ENCODE measurements at regions not wholly inside any gene's neighbourhood (a gene's known extent, or its start where the extent isn't known, plus 50 kb on each side); places are given as distances from the start of the nearest gene placed in this dataset.

DNA sequence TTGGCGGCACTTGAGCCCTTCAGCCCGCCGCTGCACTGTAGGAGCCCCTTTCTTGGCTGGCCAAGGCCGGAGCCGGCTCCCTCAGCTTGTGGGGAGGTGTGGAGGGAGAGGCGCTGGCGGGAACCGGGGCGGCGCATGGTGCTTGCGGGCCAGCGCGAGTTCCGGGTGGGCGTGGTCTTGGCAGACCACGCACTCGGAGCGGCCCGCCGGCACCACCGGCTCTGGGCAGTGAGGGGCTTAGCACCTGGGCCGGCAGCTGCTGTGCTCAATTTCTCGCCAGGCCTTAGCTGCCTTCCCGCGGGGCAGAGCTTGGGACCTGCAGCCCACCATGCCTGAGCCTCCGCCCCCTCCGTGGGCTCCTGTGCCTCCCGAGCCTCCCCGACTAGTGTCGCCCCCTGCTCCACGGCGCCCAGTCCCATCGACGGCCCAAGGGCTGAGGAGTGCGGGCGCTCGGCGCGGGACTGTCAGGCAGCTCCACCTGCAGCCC lies 673.7 kb upstream of the BRINP3 start (continued):
- TF ChIP-seq, protein P1, sequence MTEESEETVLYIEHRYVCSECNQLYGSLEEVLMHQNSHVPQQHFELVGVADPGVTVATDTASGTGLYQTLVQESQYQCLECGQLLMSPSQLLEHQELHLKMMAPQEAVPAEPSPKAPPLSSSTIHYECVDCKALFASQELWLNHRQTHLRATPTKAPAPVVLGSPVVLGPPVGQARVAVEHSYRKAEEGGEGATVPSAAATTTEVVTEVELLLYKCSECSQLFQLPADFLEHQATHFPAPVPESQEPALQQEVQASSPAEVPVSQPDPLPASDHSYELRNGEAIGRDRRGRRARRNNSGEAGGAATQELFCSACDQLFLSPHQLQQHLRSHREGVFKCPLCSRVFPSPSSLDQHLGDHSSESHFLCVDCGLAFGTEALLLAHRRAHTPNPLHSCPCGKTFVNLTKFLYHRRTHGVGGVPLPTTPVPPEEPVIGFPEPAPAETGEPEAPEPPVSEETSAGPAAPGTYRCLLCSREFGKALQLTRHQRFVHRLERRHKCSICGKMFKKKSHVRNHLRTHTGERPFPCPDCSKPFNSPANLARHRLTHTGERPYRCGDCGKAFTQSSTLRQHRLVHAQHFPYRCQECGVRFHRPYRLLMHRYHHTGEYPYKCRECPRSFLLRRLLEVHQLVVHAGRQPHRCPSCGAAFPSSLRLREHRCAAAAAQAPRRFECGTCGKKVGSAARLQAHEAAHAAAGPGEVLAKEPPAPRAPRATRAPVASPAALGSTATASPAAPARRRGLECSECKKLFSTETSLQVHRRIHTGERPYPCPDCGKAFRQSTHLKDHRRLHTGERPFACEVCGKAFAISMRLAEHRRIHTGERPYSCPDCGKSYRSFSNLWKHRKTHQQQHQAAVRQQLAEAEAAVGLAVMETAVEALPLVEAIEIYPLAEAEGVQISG (CRISPR knock-in tag; IDR thresholded peaks at IDR 0.05): no peak
- TF ChIP-seq, protein P2, sequence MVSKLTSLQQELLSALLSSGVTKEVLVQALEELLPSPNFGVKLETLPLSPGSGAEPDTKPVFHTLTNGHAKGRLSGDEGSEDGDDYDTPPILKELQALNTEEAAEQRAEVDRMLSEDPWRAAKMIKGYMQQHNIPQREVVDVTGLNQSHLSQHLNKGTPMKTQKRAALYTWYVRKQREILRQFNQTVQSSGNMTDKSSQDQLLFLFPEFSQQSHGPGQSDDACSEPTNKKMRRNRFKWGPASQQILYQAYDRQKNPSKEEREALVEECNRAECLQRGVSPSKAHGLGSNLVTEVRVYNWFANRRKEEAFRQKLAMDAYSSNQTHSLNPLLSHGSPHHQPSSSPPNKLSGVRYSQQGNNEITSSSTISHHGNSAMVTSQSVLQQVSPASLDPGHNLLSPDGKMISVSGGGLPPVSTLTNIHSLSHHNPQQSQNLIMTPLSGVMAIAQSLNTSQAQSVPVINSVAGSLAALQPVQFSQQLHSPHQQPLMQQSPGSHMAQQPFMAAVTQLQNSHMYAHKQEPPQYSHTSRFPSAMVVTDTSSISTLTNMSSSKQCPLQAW (CRISPR knock-in tag; IDR thresholded peaks at IDR 0.05): no peak
- TF ChIP-seq CREM (IDR thresholded peaks at IDR 0.05) (no peak), CREM (CRISPR knock-in tag; IDR thresholded peaks at IDR 0.05) (no peak), ZKSCAN8 (CRISPR knock-in tag; IDR thresholded peaks at IDR 0.05; ENCODE audit: borderline replicate concordance) (no peak), ZMAT3 (CRISPR knock-in tag; conservative IDR thresholded peaks at IDR 0.05) (no peak), NFATC3 (CRISPR knock-in tag; IDR thresholded peaks at IDR 0.05) (no peak), GABPB1 (CRISPR knock-in tag; IDR thresholded peaks at IDR 0.05) (no peak)
- TF ChIP-seq, protein P3, sequence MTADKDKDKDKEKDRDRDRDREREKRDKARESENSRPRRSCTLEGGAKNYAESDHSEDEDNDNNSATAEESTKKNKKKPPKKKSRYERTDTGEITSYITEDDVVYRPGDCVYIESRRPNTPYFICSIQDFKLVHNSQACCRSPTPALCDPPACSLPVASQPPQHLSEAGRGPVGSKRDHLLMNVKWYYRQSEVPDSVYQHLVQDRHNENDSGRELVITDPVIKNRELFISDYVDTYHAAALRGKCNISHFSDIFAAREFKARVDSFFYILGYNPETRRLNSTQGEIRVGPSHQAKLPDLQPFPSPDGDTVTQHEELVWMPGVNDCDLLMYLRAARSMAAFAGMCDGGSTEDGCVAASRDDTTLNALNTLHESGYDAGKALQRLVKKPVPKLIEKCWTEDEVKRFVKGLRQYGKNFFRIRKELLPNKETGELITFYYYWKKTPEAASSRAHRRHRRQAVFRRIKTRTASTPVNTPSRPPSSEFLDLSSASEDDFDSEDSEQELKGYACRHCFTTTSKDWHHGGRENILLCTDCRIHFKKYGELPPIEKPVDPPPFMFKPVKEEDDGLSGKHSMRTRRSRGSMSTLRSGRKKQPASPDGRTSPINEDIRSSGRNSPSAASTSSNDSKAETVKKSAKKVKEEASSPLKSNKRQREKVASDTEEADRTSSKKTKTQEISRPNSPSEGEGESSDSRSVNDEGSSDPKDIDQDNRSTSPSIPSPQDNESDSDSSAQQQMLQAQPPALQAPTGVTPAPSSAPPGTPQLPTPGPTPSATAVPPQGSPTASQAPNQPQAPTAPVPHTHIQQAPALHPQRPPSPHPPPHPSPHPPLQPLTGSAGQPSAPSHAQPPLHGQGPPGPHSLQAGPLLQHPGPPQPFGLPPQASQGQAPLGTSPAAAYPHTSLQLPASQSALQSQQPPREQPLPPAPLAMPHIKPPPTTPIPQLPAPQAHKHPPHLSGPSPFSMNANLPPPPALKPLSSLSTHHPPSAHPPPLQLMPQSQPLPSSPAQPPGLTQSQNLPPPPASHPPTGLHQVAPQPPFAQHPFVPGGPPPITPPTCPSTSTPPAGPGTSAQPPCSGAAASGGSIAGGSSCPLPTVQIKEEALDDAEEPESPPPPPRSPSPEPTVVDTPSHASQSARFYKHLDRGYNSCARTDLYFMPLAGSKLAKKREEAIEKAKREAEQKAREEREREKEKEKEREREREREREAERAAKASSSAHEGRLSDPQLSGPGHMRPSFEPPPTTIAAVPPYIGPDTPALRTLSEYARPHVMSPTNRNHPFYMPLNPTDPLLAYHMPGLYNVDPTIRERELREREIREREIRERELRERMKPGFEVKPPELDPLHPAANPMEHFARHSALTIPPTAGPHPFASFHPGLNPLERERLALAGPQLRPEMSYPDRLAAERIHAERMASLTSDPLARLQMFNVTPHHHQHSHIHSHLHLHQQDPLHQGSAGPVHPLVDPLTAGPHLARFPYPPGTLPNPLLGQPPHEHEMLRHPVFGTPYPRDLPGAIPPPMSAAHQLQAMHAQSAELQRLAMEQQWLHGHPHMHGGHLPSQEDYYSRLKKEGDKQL (CRISPR knock-in tag; IDR thresholded peaks at IDR 0.05; ENCODE audit: low read depth): no peak

Measured in HepG2 (cell line).